Chondrocyte (in vitro differentiated cells): ENCODE measurements at regions not wholly inside any gene's neighbourhood (a gene's known extent, or its start where the extent isn't known, plus 50 kb on each side); places are given as distances from the start of the nearest gene placed in this dataset.

Source experiments
- DNase-seq: peaks from one replicate; pipeline ENCODE4 v3.0.0; 2021; ENCODE audit warnings: mixed read lengths, low spot score
- H3K27ac Mint-ChIP-seq: one replicate; pipeline ENCODE4 v1.8.0; 2021; ENCODE audit warnings: mild to moderate bottlenecking, moderate library complexity, mixed read lengths; ENCODE audit not compliant: unreplicated experiment
- H3K27me3 Mint-ChIP-seq: 2 replicates; pipeline ENCODE4 v1.8.0; 2021; ENCODE audit warnings: low read depth, mixed read lengths
- H3K36me3 Mint-ChIP-seq: 2 replicates; pipeline ENCODE4 v1.8.0; 2021; ENCODE audit warnings: low read depth, mixed read lengths
- H3K4me1 Mint-ChIP-seq: 2 replicates; pipeline ENCODE4 v1.8.0; 2021; ENCODE audit warnings: low read depth, mild to moderate bottlenecking, mixed read lengths
- H3K4me3 Mint-ChIP-seq: one replicate; pipeline ENCODE4 v1.8.0; 2021; ENCODE audit warnings: mild to moderate bottlenecking, moderate library complexity, mixed read lengths; ENCODE audit not compliant: unreplicated experiment
- H3K9me3 Mint-ChIP-seq: 2 replicates; pipeline ENCODE4 v1.8.0; 2021; ENCODE audit warnings: low read depth, mixed read lengths
- TF ChIP-seq, protein P1 (sequence below): fragments of 200-600 bp; sonication (generic); IDR thresholded peaks from 2 replicates; pipeline ENCODE4 v1.5.0; 2021; ENCODE audit warnings: antibody characterized with exemption, mild to moderate bottlenecking, moderate library complexity

DNA sequence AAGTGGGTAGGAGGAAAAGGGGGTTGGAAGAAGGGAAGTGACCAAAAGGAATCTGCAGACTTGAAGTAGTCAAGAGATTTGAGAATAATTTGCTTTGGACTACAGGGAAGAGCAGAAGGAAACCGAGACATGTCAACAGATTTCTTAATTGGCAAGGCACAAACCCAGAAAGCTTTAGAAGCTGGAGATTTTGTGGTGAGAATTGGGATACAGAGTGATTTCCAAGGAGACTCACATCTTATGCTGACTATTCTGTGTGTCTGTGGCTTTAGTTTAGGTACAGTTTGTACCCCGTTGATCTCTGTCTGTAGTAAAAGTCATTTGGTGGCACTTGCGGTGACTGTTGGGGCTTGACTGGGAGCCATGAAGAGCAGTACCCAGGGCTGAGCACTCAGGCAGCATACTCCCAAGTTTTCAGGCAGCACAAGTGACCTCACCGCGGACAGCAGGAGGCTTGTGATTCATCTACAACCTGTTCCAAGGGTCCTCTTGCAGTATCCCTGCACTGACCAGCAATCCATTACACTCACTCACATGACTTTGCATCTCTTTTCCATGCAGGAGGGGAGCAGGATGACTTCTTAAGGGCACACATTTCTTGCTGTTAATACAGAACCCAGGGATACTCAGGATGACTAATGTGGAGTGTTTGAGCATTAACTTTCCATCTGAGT lies 97.1 kb upstream of the TNP1 start:
- TF ChIP-seq, protein P1, sequence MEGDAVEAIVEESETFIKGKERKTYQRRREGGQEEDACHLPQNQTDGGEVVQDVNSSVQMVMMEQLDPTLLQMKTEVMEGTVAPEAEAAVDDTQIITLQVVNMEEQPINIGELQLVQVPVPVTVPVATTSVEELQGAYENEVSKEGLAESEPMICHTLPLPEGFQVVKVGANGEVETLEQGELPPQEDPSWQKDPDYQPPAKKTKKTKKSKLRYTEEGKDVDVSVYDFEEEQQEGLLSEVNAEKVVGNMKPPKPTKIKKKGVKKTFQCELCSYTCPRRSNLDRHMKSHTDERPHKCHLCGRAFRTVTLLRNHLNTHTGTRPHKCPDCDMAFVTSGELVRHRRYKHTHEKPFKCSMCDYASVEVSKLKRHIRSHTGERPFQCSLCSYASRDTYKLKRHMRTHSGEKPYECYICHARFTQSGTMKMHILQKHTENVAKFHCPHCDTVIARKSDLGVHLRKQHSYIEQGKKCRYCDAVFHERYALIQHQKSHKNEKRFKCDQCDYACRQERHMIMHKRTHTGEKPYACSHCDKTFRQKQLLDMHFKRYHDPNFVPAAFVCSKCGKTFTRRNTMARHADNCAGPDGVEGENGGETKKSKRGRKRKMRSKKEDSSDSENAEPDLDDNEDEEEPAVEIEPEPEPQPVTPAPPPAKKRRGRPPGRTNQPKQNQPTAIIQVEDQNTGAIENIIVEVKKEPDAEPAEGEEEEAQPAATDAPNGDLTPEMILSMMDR: no peak
- DNase-seq: no peak
- H3K4me1 Mint-ChIP-seq: no peaks in the 10 kb centered on the region
- H3K36me3 Mint-ChIP-seq: peaks cover 5% of the 10 kb centered on the region
- no peak overlapping the region for H3K4me3 Mint-ChIP-seq
- H3K27ac Mint-ChIP-seq: no peak overlapping the region
- H3K27me3 Mint-ChIP-seq: no peaks in the 10 kb centered on the region
- peaks cover 10% of the 10 kb centered on the region for H3K9me3 Mint-ChIP-seq

- Mint-ChIP-seq H3K9me3 (peaks cover 13% of the 10 kb centered on the region), H3K36me3 (peaks cover 5% of the 10 kb centered on the region), H3K4me3 (no peak overlapping the region), H3K27ac (no peak overlapping the region), H3K27me3 (no peaks in the 10 kb centered on the region), H3K4me1 (peaks cover 12% of the 10 kb centered on the region)
- no peak for DNase-seq
- TF ChIP-seq, protein P1: no peak
These were observed 91.3 kb upstream of the TNP1 start for GRCh38 chr2:216951171-216951570.

- Mint-ChIP-seq H3K4me3 (no peak overlapping the region), H3K27ac (no peak overlapping the region), H3K9me3 (peaks cover 13% of the 10 kb centered on the region), H3K27me3 (no peaks in the 10 kb centered on the region), H3K4me1 (peaks cover 12% of the 10 kb centered on the region), H3K36me3 (peaks cover 5% of the 10 kb centered on the region)
- TF ChIP-seq, protein P1: no peak
- DNase-seq: no peak
These were observed 90.7 kb upstream of the TNP1 start for GRCh38 chr2:216950547-216950946.

GRCh38 chr2:216949700-216950413 lies 90.0 kb upstream of the TNP1 start:
- Mint-ChIP-seq H3K27me3 (no peaks in the 10 kb centered on the region), H3K27ac (no peak overlapping the region), H3K9me3 (peaks cover 13% of the 10 kb centered on the region), H3K4me3 (no peak overlapping the region), H3K4me1 (peaks cover 12% of the 10 kb centered on the region), H3K36me3 (peaks cover 5% of the 10 kb centered on the region)
- TF ChIP-seq, protein P1: no peak
- DNase-seq: no peak

GRCh38 chr2:216947055-216947454 lies 87.2 kb upstream of the TNP1 start:
- Mint-ChIP-seq H3K27ac (no peak overlapping the region), H3K9me3 (peaks cover 6% of the 10 kb centered on the region), H3K36me3 (no peaks in the 10 kb centered on the region), H3K27me3 (no peaks in the 10 kb centered on the region), H3K4me1 (peaks cover 12% of the 10 kb centered on the region), H3K4me3 (no peak overlapping the region)
- no peak for DNase-seq
- TF ChIP-seq, protein P1: no peak
